ENCODE measurements at regions not wholly inside any gene's neighbourhood (a gene's known extent, or its start where the extent isn't known, plus 50 kb on each side); places are given as distances from the start of the nearest gene placed in this dataset.
A peak's percentile ranks its signal among the peaks of the same experiment; 100 is the strongest.
"Not testable (repeated sequence)": the region's sequence is repeated elsewhere in the genome, so short reads cannot be mapped to it uniquely, and the experiment has no call there.

GRCh38 chr17:64721556-64721955 lies 59.4 kb upstream of the SMURF2 start:
- not testable (repeated sequence) for DNase-seq

- not testable (repeated sequence) for DNase-seq
Measured at GRCh38 chr17:64720253-64720652, 58.1 kb upstream of the SMURF2 start.

- not testable (repeated sequence) for DNase-seq
Measured at GRCh38 chr17:64719517-64719916, 57.4 kb upstream of the SMURF2 start.

GRCh38 chr17:64718816-64719215 lies 56.7 kb upstream of the SMURF2 start:
- DNase-seq = not testable (repeated sequence)

GRCh38 chr17:64718058-64718457 lies 56.0 kb upstream of the SMURF2 start:
- DNase-seq = no peak

GRCh38 chr17:64716496-64716895 lies 54.4 kb upstream of the SMURF2 start:
- DNase-seq = not testable (repeated sequence)

- peak; percentile 18 for DNase-seq
Measured at GRCh38 chr17:64713786-64714185, 51.7 kb upstream of the SMURF2 start.

- DNase-seq = peak; percentile 55
Measured at GRCh38 chr17:64712557-64713351, 50.6 kb upstream of the SMURF2 start.

Data from CD4-positive, alpha-beta T cell treated with Interleukin-17A for 1 hour (primary cell).